ENCODE measurements at regions not wholly inside any gene's neighbourhood (a gene's known extent, or its start where the extent isn't known, plus 50 kb on each side); places are given as distances from the start of the nearest gene placed in this dataset.

DNA sequence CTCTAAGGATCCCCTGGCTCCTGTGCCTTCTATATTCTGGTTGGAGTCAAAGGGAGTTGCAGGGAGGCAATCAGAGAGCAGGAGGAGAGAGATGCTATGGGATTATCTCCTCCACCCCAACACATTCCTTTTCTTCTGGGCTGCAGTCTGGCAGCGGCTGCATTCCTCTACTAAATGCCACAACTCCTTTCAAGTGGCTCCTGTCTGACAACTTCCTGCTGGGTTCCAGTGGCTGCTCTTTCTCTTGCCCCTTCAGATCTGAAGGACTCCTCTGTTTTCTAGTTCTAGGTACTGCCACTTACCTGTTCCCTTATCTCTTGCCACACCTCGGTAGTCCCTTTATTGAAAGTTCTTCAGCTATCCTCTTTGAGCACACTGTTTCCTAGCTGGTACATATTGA, 425.0 kb downstream of the SNAPC1 start:
- no peak overlapping the region for H3K27ac ChIP-seq
- TF ChIP-seq, protein P1, sequence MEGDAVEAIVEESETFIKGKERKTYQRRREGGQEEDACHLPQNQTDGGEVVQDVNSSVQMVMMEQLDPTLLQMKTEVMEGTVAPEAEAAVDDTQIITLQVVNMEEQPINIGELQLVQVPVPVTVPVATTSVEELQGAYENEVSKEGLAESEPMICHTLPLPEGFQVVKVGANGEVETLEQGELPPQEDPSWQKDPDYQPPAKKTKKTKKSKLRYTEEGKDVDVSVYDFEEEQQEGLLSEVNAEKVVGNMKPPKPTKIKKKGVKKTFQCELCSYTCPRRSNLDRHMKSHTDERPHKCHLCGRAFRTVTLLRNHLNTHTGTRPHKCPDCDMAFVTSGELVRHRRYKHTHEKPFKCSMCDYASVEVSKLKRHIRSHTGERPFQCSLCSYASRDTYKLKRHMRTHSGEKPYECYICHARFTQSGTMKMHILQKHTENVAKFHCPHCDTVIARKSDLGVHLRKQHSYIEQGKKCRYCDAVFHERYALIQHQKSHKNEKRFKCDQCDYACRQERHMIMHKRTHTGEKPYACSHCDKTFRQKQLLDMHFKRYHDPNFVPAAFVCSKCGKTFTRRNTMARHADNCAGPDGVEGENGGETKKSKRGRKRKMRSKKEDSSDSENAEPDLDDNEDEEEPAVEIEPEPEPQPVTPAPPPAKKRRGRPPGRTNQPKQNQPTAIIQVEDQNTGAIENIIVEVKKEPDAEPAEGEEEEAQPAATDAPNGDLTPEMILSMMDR (conservative IDR thresholded peaks at IDR 0.05), result no peak

DNA sequence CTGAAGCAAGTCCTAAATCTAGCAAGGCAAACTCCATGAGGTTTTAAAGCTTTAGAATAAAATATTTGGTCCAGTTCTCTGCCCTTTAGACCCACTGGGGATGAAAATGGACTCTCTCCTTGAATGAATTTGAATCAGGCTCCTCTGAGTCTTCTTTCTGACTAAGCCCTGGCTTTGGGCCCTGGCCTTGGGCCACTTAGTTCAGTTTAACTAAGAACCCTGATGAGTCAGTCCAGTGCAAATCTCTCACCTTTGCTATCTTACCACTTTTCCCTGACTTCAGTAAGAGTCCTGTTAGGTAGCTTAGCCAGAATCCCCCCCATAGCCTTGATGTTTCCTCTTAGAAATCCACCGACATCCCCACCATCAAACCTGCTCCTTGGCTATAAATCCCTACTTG, 427.5 kb downstream of the SNAPC1 start:
- no peak overlapping the region for H3K27ac ChIP-seq

DNA sequence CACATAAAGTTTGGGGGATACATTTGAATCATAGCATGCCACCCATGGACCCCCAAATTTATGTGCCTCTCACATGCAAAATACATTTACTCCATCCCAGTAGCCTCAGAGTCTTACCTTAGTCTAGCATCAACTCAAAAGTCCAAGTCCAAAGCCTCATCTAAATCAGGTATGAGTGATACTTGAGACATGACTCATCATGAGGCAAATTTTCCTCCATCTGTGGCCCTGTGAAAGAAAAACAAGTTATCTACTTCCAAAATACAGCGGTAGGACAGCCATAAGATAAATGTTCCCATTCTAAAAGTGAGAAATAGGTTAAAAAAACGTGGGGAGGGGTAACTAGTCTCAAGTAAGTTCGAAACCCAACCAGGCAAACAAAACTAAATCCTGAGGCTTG, 444.2 kb downstream of the SNAPC1 start:
- TF ChIP-seq, protein P1 (conservative IDR thresholded peaks at IDR 0.05), result no peak
- H3K27ac ChIP-seq, result no peak overlapping the region

More for the DNA sequence above, 427.5 kb downstream of the SNAPC1 start:
- TF ChIP-seq, protein P1 (conservative IDR thresholded peaks at IDR 0.05), result no peak

- TF ChIP-seq, protein P1 (conservative IDR thresholded peaks at IDR 0.05), result no peak
- no peak overlapping the region for H3K27ac ChIP-seq
These were observed 447.2 kb downstream of the SNAPC1 start for GRCh38 chr14:62209287-62209899.

- TF ChIP-seq, protein P1 (conservative IDR thresholded peaks at IDR 0.05), result no peak
- no peak overlapping the region for H3K27ac ChIP-seq
These were observed 451.3 kb downstream of the SNAPC1 start for GRCh38 chr14:62213516-62213915.

DNA sequence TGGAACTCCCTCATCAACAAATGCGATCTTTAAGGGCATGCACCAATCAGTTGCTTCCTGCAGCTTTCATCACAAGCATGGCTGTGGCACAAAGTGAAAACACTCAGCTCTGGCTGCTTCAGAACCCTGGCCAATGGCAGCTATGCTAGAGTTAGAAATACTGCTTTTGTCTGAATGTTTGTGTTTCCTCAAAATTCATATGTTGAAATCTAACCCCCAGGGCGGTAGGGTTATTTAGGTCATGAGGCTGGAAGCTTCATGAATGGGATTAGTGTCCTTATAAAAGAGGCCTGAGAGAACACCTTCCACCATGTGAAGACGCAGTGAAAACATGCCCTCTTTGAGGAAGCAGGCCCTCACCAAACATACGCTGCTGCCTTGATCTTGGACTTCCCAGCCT, 453.9 kb downstream of the SNAPC1 start:
- TF ChIP-seq, protein P1 (conservative IDR thresholded peaks at IDR 0.05), result no peak
- no peak overlapping the region for H3K27ac ChIP-seq

DNA sequence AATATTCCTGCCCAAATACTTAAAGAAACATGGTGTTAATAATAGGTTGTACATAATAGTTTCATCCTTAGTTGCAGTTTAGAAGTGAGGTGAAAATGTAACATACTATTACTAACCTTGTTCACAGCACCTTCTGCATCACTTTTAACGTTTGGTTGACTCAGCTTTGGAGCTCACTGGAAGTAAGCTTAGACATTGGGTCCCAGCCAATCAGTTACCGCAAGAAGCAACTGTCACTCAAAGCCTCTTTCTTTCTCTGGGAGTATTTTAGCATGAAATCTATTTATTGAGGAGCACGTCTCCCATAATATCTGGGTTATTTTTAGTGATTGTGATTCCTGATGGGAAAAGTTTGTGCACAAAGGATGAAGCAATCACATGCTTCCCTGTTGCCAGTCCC, 472.6 kb downstream of the SNAPC1 start:
- TF ChIP-seq, protein P1 (conservative IDR thresholded peaks at IDR 0.05), result no peak
- no peak overlapping the region for H3K27ac ChIP-seq

All from VCaP (cell line).